Stimulated activated CD4-positive, alpha-beta T cell treated with anti-CD3 and anti-CD28 coated beads, Interleukin-1b, Interleukin-23, amount 100 ng/mL, for 1 hour (primary cell): ENCODE measurements at regions not wholly inside any gene's neighbourhood (a gene's known extent, or its start where the extent isn't known, plus 50 kb on each side); places are given as distances from the start of the nearest gene placed in this dataset.
"Not testable (repeated sequence)": the region's sequence is repeated elsewhere in the genome, so short reads cannot be mapped to it uniquely, and the experiment has no call there.

Source experiments
- DNase-seq, 2 donors: peaks; one replicate each; pipeline ENCODE4 v3.0.0-alpha.2; 2020; ENCODE audit warnings: low read depth in 2 of 2

DNA sequence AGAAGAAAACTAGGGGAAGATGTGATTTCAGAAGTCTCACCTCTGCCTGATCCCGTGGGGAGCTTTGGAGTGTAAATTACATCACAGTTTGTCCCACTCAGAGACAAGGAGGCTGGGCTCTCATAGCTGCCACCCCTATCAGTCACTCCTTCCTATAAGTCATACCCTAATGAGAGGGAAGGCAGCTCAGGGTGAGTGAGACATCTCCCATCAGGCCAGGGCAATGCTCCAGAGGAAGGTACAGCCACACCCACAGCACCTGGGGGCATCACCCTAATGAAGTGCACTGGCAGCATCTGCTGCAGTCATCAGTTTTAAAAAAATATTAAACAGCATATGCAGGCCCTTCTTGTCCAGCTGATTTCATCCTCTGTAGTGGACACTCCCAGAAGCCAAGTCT, 223.1 kb upstream of the NBPF12 start:
- not testable (repeated sequence) for DNase-seq

GRCh38 chr1:146710838-146711521, 227.1 kb upstream of the NBPF12 start:
- not testable (repeated sequence) for DNase-seq

- DNase-seq = not testable (repeated sequence)
Measured at GRCh38 chr1:146709302-146709701, 228.8 kb upstream of the NBPF12 start.

- DNase-seq = not testable (repeated sequence)
Measured at GRCh38 chr1:146704162-146704724, 233.9 kb upstream of the NBPF12 start.

DNA sequence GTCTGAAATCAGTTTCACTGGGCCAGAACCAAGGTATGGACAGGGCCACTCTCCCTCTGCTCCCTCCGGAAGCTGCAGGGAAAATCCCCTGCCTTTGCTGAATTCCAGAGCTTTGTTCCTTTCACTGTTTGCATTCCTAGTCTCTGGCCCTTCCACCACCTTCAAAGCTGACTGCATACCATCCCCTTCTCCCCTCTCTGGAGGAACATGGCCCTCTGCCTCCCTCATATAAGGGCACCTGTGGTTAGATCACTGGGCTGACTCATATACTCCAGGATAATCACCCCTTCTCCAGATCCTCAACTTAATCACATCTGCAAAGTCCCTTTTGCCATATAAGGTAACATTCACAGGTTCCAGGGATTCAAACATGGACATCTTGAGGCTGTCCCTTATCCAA, 236.8 kb upstream of the NBPF12 start:
- DNase-seq = not testable (repeated sequence)

DNA sequence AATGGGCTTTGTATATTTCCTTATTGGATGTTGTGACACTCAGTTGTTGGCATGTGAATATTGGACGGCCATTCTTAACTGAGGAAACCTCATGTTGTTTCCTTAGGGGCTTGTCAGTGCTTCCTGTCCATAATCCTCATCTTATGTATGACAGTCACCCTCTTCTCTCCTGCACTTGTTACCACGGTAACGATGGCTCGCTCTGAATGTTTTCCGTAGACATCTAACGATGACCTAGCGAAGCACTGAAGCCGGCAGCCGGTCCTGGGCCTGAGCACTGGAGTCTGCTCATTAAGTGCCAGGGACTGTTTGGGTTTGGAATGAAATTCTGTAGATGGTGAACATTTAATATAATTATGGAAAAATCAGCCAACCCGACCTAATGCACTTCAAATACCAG, 242.7 kb upstream of the NBPF12 start:
- not testable (repeated sequence) for DNase-seq

GRCh38 chr1:146691798-146692197, 246.3 kb upstream of the NBPF12 start:
- DNase-seq = not testable (repeated sequence)

DNA sequence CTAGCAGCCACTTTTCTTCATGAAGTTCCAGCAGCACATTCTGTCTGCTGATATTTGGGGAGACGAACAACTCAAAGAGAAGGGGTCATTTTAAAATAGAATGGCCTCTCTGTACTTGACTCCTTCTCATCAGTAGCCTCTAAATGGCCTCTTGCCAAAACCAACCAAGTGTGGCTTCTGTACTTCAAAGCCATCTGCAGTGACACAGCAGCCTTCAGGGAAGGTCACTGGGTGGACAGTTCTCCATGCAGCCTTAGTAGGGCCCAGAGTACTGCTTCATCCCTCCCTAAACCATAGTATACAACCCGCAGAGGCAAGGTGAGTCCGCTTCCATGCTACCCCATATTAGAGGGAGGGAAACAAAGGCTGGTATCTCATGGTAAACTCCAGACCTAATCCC, 249.2 kb upstream of the NBPF12 start:
- not testable (repeated sequence) for DNase-seq

- DNase-seq = not testable (repeated sequence)
Measured at GRCh38 chr1:146686777-146687366, 251.3 kb upstream of the NBPF12 start.

DNA sequence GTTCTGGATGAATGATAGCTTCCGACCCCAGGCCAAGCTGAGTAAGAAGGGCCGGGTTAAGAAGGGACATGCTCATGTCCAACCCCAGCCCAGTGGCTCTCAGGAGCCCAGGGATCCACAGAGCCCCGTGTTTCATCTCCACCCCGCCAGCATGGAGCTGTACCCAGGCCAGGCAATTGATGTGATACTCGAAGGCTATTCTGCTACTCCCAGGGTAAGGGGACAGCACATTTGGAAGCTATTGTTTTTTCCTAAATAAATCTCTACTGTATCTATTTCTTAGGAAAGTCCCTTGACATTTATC, 255.0 kb upstream of the NBPF12 start:
- DNase-seq = not testable (repeated sequence)

DNA sequence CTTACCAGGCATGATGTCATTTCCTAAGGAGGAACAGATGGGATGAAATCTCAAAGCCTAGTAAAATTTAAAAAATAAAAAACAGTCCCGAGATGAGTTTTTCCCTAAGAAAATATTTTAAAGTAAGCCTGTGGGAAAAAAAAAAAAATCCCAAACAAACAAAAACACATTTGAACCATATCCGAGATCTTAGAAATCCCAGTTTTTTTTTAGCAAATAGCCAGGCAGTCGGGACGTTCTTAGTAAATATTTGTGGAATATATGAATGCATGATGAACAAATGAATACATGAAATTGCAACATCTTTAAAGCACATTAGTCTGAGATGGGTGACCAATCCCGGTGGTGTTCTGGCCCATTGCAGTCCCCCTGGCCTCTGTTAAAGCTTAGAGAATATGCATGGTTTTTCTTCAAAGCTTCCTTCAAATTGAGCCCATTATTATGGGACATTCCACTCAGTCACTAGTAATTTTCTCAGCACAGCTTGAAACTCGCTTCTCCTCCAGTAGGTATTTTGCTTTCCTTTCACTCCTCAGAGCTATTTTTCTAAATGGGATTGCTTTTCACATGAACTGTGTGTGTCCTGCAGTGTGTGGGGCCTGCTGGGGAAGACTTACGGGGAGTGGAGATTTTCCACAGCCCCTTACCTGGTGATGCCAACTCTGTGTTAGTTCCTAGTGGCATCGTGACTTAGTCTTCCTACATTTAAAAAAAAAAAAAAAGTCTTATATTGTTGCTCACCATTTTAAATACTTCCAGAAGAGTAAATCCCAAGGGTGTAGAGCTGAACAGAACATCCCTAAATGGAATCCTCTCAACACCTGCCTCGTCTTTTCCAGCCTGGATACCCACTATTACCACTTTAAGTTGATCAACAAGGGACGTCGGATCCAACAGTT, 255.6 kb upstream of the NBPF12 start:
- DNase-seq = not testable (repeated sequence)

GRCh38 chr1:146673729-146674299, 264.3 kb upstream of the NBPF12 start:
- DNase-seq = not testable (repeated sequence)

GRCh38 chr1:146672608-146673007, 265.5 kb upstream of the NBPF12 start:
- DNase-seq = not testable (repeated sequence)

GRCh38 chr1:146671588-146671987, 266.5 kb upstream of the NBPF12 start:
- not testable (repeated sequence) for DNase-seq

DNA sequence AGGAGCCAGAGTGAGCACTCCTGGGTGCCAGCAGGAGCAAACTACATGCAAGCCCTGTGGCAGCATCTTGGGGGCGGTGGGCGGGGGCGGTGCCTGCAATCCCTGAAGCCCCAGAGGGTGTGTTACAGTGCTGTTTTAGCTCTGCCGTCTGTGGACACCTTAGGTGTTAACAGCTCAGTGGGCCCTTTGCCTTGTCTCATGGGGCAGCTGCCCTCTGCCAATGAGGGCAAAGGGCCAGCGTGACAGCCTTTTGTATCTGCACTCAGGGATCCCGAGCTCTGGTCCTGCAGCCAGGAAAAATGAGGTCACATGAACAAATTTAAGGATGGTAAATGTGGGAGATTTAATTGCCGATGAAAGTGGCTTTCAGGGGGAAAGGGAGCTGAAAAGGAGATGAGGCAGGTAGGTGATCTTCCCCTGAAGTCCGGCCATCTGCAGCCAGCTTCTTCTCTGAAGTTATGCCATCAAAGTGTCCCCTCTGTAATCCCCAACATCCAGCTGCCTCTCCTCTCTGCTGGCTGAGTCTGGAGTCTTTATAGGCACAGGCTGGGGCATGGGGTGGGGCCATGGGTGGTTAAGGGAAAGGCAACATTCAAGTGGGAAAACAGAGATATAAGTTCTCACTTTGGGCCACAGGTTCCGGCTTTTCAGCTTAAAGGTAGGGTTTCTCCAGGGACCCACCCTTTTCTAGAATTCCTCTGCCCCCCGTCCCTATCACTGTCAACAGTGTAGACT, 267.1 kb upstream of the NBPF12 start:
- not testable (repeated sequence) for DNase-seq

DNA sequence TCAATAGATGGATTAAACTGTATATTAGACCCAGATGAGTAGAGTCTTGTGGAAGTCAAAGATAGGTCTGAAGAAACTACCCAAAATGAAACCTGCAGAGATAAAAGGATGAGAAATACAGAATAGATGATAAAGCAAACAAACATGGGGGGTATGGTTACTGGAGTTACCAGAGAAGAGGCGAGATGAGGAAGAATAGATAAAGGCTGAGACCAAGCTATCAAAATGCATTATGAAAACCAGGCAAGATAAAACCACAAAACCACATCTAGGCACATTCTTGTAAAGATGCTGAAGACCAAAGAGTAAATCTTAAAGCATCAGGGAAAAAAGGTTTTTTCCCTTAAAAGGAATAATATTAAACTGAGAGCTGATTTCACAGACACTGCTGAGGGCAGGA, 271.8 kb upstream of the NBPF12 start:
- not testable (repeated sequence) for DNase-seq

DNA sequence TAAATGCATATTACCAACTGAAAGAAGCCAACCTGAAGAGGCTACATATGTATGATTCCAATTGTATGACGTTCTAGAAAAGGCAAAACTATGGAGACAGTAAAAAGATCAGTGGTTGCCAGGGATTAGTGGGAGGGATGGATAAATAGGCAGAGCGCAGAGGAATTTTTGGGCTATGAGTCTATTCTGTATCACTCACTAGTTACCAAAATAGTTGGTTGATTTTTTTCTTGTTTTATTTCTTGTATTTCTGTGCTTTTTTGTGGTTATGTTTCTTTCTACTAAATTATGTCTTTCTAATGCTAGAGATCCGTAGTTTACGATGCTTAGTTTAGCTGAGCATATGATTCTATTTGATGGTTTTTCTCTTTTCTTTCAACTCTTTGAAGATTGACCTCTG, 277.9 kb upstream of the NBPF12 start:
- not testable (repeated sequence) for DNase-seq

GRCh38 chr1:146656356-146657060, 281.6 kb upstream of the NBPF12 start:
- not testable (repeated sequence) for DNase-seq

GRCh38 chr1:146654763-146655162, 283.4 kb upstream of the NBPF12 start:
- not testable (repeated sequence) for DNase-seq

DNA sequence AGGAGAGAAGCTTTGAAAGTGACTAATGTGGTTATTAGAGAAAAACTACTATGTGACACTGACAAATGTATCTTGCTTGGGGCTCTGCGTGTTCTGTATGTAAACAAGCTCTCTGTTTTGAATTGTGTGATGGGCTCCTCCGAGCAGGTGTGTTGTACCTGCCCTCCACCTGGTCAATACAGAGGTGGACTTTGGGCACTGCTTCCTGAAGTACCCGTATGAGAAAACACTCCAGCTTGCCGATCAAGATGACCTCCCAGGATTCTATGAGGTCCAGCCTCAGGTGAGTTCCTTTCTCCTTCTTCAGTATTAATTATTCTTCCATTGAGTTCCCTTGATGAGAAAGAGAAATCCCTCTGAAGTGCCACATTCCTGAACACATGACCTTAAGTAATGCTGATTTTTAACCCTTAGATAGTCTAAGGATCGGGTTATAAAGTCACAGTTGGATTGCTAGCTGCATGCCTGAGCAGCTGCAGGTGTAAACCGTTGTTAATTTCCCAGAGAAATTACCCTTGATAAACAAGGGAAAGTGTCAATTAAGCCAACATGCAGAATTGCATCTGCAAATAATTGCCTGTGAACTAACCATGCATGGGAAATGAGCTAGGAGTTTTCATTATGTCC, 292.0 kb upstream of the NBPF12 start:
- DNase-seq = not testable (repeated sequence)
